ENCODE measurements at regions not wholly inside any gene's neighbourhood (a gene's known extent, or its start where the extent isn't known, plus 50 kb on each side); places are given as distances from the start of the nearest gene placed in this dataset.

DNA sequence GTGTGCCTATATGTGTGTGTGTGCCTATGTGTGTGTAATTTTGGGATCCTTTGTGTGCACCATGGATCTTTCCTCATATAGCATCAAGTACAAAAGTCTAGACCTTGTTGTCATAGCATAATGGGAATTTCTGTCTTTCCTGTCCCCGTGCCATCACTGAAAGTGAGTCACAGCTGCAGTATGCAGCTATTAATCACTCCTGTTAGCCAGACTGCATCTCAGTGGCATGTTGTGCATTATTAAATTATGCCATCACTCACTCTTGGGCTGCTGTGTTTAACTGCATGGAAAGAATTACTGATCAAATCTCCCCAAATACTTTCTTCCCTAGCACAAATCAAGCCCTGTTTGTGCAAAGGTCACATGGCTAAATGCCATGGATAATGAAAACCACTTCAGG, 92.4 kb downstream of the CBLN1 start:
- 13 to 65% (median 50%) methylated on average over 1 of the region's 1 CpG for WGBS, 3 donors
- no peak overlapping the region for H3K4me3 ChIP-seq (ENCODE audit: low read depth in 1 of 3, low read length in 3 of 3)
- H3K27ac ChIP-seq (ENCODE audit: low read depth in 1 of 3, low read length in 2 of 3) = no peak overlapping the region
- DNase-seq (no peak), FAIRE-seq (no peak)
- no peaks in the 10 kb centered on the region for H3K4me1 ChIP-seq (ENCODE audit: control insufficient read depth in 3 of 3, insufficient read depth in 2 of 3, low read depth in 1 of 3, low read length in 2 of 3)
- no peaks in the 10 kb centered on the region for H3K36me3 ChIP-seq (ENCODE audit: control insufficient read depth in 3 of 3, insufficient read depth in 2 of 3, low read depth in 1 of 3, low read length in 3 of 3)
- H3K27me3 ChIP-seq (ENCODE audit: control insufficient read depth in 3 of 3, insufficient read depth in 3 of 3, low read length in 3 of 3) = no peaks in the 10 kb centered on the region
- H3K9me3 ChIP-seq (ENCODE audit: control insufficient read depth in 2 of 2, insufficient read depth in 1 of 2, low read depth in 1 of 2, low read length in 1 of 2) = no peaks in the 10 kb centered on the region

- DNase-seq = peak; percentile 24 to 67
- Histone ChIP-seq H3K27ac (ENCODE audit: low read depth in 1 of 3, low read length in 2 of 3) (no peak overlapping the region), H3K9me3 (ENCODE audit: control insufficient read depth in 2 of 2, insufficient read depth in 1 of 2, low read depth in 1 of 2, low read length in 1 of 2) (no peaks in the 10 kb centered on the region), H3K4me1 (ENCODE audit: control insufficient read depth in 3 of 3, insufficient read depth in 2 of 3, low read depth in 1 of 3, low read length in 2 of 3) (peaks cover 0 to 8% (median 6%) of the 10 kb centered on the region in 3 donors), H3K36me3 (ENCODE audit: control insufficient read depth in 3 of 3, insufficient read depth in 2 of 3, low read depth in 1 of 3, low read length in 3 of 3) (no peaks in the 10 kb centered on the region), H3K27me3 (ENCODE audit: control insufficient read depth in 3 of 3, insufficient read depth in 3 of 3, low read length in 3 of 3) (no peaks in the 10 kb centered on the region), H3K4me3 (ENCODE audit: low read depth in 1 of 3, low read length in 3 of 3) (no peak overlapping the region)
- 29 to 34% (median 30%) methylated on average over 5 of the region's 5 CpGs for WGBS, 3 donors
- FAIRE-seq = no peak
Observed at GRCh38 chr16:49183911-49184310, 97.7 kb downstream of the CBLN1 start.

GRCh38 chr16:49181791-49182518, 99.7 kb downstream of the CBLN1 start:
- 12 to 14% (median 12%) methylated on average over 8 of the region's 8 CpGs for WGBS, 3 donors
- DNase-seq (peak in 1 of 2 donors; percentile 64), FAIRE-seq (no peak)
- H3K27ac ChIP-seq (ENCODE audit: low read depth in 1 of 3, low read length in 2 of 3) = no peak overlapping the region
- no peak overlapping the region for H3K4me3 ChIP-seq (ENCODE audit: low read depth in 1 of 3, low read length in 3 of 3)
- H3K9me3 ChIP-seq (ENCODE audit: control insufficient read depth in 2 of 2, insufficient read depth in 1 of 2, low read depth in 1 of 2, low read length in 1 of 2) = no peaks in the 10 kb centered on the region
- peaks cover 0 to 8% (median 6%) of the 10 kb centered on the region in 3 donors for H3K4me1 ChIP-seq (ENCODE audit: control insufficient read depth in 3 of 3, insufficient read depth in 2 of 3, low read depth in 1 of 3, low read length in 2 of 3)
- H3K36me3 ChIP-seq (ENCODE audit: control insufficient read depth in 3 of 3, insufficient read depth in 2 of 3, low read depth in 1 of 3, low read length in 3 of 3) = no peaks in the 10 kb centered on the region
- H3K27me3 ChIP-seq (ENCODE audit: control insufficient read depth in 3 of 3, insufficient read depth in 3 of 3, low read length in 3 of 3) = no peaks in the 10 kb centered on the region

GRCh38 chr16:49179714-49180330, 101.8 kb downstream of the CBLN1 start:
- peak; percentile 18 to 72 for DNase-seq
- no peak overlapping the region for H3K4me3 ChIP-seq (ENCODE audit: low read depth in 1 of 3, low read length in 3 of 3)
- H3K27ac ChIP-seq (ENCODE audit: low read depth in 1 of 3, low read length in 2 of 3) = no peak overlapping the region
- 17 to 35% (median 23%) methylated on average over 4 of the region's 4 CpGs for WGBS, 3 donors
- no peaks in the 10 kb centered on the region for H3K27me3 ChIP-seq (ENCODE audit: control insufficient read depth in 3 of 3, insufficient read depth in 3 of 3, low read length in 3 of 3)
- H3K9me3 ChIP-seq (ENCODE audit: control insufficient read depth in 2 of 2, insufficient read depth in 1 of 2, low read depth in 1 of 2, low read length in 1 of 2) = no peaks in the 10 kb centered on the region
- FAIRE-seq = no peak
- no peaks in the 10 kb centered on the region for H3K36me3 ChIP-seq (ENCODE audit: control insufficient read depth in 3 of 3, insufficient read depth in 2 of 3, low read depth in 1 of 3, low read length in 3 of 3)
- peaks cover 0 to 8% (median 6%) of the 10 kb centered on the region in 3 donors for H3K4me1 ChIP-seq (ENCODE audit: control insufficient read depth in 3 of 3, insufficient read depth in 2 of 3, low read depth in 1 of 3, low read length in 2 of 3)

DNA sequence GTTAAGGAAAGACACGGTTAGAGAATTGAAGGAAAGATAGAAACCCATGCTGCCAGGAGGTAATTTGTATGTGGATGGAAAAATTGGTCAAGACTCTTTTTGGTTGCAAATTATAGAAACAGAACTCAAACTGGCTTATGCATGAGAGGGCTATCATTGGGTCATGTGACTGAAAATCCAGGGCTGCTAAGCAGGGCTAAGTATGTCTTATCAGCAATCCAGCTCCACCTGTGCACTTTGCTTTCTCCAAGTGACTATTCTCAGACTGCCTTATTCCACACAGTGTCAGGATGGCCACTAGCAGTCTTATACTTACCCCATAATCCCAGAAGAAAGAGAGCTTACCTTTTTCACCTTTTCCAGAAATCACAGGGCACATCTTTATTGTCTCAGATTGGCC, 113.5 kb downstream of the CBLN1 start:
- H3K9me3 ChIP-seq (ENCODE audit: control insufficient read depth in 2 of 2, insufficient read depth in 1 of 2, low read depth in 1 of 2, low read length in 1 of 2) = no peaks in the 10 kb centered on the region
- no peaks in the 10 kb centered on the region for H3K27me3 ChIP-seq (ENCODE audit: control insufficient read depth in 3 of 3, insufficient read depth in 3 of 3, low read length in 3 of 3)
- peak in 1 of 2 donors; percentile 66 for DNase-seq
- FAIRE-seq = no peak
- no peaks in the 10 kb centered on the region for H3K4me1 ChIP-seq (ENCODE audit: control insufficient read depth in 3 of 3, insufficient read depth in 2 of 3, low read depth in 1 of 3, low read length in 2 of 3)
- 47 to 75% (median 56%) methylated on average over 1 of the region's 1 CpG for WGBS, 3 donors
- H3K27ac ChIP-seq (ENCODE audit: low read depth in 1 of 3, low read length in 2 of 3) = no peak overlapping the region
- H3K4me3 ChIP-seq (ENCODE audit: low read depth in 1 of 3, low read length in 3 of 3) = no peak overlapping the region
- H3K36me3 ChIP-seq (ENCODE audit: control insufficient read depth in 3 of 3, insufficient read depth in 2 of 3, low read depth in 1 of 3, low read length in 3 of 3) = no peaks in the 10 kb centered on the region

- Histone ChIP-seq H3K36me3 (ENCODE audit: control insufficient read depth in 3 of 3, insufficient read depth in 2 of 3, low read depth in 1 of 3, low read length in 3 of 3) (no peaks in the 10 kb centered on the region), H3K9me3 (ENCODE audit: control insufficient read depth in 2 of 2, insufficient read depth in 1 of 2, low read depth in 1 of 2, low read length in 1 of 2) (no peaks in the 10 kb centered on the region), H3K4me3 (ENCODE audit: low read depth in 1 of 3, low read length in 3 of 3) (no peak overlapping the region), H3K4me1 (ENCODE audit: control insufficient read depth in 3 of 3, insufficient read depth in 2 of 3, low read depth in 1 of 3, low read length in 2 of 3) (no peaks in the 10 kb centered on the region), H3K27ac (ENCODE audit: low read depth in 1 of 3, low read length in 2 of 3) (no peak overlapping the region), H3K27me3 (ENCODE audit: control insufficient read depth in 3 of 3, insufficient read depth in 3 of 3, low read length in 3 of 3) (no peaks in the 10 kb centered on the region)
- 91 to 96% (median 95%) methylated on average over 1 of the region's 1 CpG for WGBS, 3 donors
- no peak for DNase-seq
- no peak for FAIRE-seq
Observed at GRCh38 chr16:49165025-49165424, 116.6 kb downstream of the CBLN1 start.

GRCh38 chr16:49161191-49161590, 120.4 kb downstream of the CBLN1 start:
- WGBS, 3 donors = 73 to 81% (median 81%) methylated on average over 2 of the region's 2 CpGs
- FAIRE-seq = no peak

DNA sequence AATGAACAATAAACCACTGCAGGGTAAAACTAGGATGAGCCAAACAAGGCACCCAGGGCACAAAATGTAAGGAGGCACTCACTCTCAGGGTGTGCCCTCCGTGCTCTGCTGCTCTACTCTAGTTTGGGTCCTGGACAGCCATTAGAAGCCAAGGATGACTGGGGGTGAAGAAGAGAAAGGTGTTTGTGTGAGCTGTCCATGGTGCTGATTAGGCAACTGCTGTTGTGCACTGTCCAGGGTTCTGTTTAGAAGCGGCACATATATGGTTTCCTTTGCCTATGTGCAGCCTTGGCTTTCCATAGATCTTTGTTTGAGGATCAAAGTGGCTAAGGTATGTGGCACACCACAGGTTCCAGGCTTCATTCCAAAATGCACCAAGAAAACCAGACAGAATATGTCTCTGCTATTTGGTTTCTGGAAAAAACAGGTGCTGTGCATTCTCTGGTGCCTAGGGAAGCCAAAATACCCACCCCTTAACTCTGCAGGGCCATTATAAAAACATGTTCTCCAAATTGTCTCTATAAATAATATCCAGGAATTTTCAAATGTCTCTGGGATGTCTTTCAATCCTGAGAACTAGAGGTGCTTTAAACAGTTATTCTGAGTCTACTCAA, 123.5 kb downstream of the CBLN1 start:
- H3K27ac ChIP-seq (ENCODE audit: low read depth in 1 of 3, low read length in 2 of 3) = no peak overlapping the region
- FAIRE-seq = no peak
- H3K27me3 ChIP-seq (ENCODE audit: control insufficient read depth in 3 of 3, insufficient read depth in 3 of 3, low read length in 3 of 3) = no peaks in the 10 kb centered on the region
- 14 to 32% (median 26%) methylated on average over 2 of the region's 2 CpGs for WGBS, 3 donors
- H3K9me3 ChIP-seq (ENCODE audit: control insufficient read depth in 2 of 2, insufficient read depth in 1 of 2, low read depth in 1 of 2, low read length in 1 of 2) = no peaks in the 10 kb centered on the region
- DNase-seq = peak; percentile 12 to 65
- H3K36me3 ChIP-seq (ENCODE audit: control insufficient read depth in 3 of 3, insufficient read depth in 2 of 3, low read depth in 1 of 3, low read length in 3 of 3) = no peaks in the 10 kb centered on the region
- H3K4me3 ChIP-seq (ENCODE audit: low read depth in 1 of 3, low read length in 3 of 3) = no peak overlapping the region
- H3K4me1 ChIP-seq (ENCODE audit: control insufficient read depth in 3 of 3, insufficient read depth in 2 of 3, low read depth in 1 of 3, low read length in 2 of 3) = no peaks in the 10 kb centered on the region

More at GRCh38 chr16:49161191-49161590, 120.4 kb downstream of the CBLN1 start:
- H3K36me3 ChIP-seq (ENCODE audit: control insufficient read depth in 3 of 3, insufficient read depth in 2 of 3, low read depth in 1 of 3, low read length in 3 of 3) = no peaks in the 10 kb centered on the region
- no peaks in the 10 kb centered on the region for H3K27me3 ChIP-seq (ENCODE audit: control insufficient read depth in 3 of 3, insufficient read depth in 3 of 3, low read length in 3 of 3)
- H3K4me1 ChIP-seq (ENCODE audit: control insufficient read depth in 3 of 3, insufficient read depth in 2 of 3, low read depth in 1 of 3, low read length in 2 of 3) = no peaks in the 10 kb centered on the region
- no peak for DNase-seq
- no peak overlapping the region for H3K27ac ChIP-seq (ENCODE audit: low read depth in 1 of 3, low read length in 2 of 3)
- no peak overlapping the region for H3K4me3 ChIP-seq (ENCODE audit: low read depth in 1 of 3, low read length in 3 of 3)
- no peaks in the 10 kb centered on the region for H3K9me3 ChIP-seq (ENCODE audit: control insufficient read depth in 2 of 2, insufficient read depth in 1 of 2, low read depth in 1 of 2, low read length in 1 of 2)

Measured in small intestine (tissue), 7 donors.